GM23338 (cell line): ENCODE measurements at regions not wholly inside any gene's neighbourhood (a gene's known extent, or its start where the extent isn't known, plus 50 kb on each side); places are given as distances from the start of the nearest gene placed in this dataset.

ENCODE experiments used
- ATAC-seq: fragments of 200-7000 bp; cut with Tn5 transposase; 3 replicates; pipeline ENCODE4 v1.9.1; 2020
- DNase-seq: peaks from one replicate; pipeline ENCODE4 v3.0.0-alpha.2; 2015; ENCODE audit warnings: low spot score
- H2AFZ ChIP-seq: fragments of 200-600 bp; sonication (generic); 2 replicates; pipeline ENCODE4 v1.8.0; 2016; ENCODE audit warnings: antibody characterized with exemption, mild to moderate bottlenecking, moderate library complexity
- H3F3A ChIP-seq: fragments of 200-600 bp; sonication (generic); replicated peaks from 2 replicates; pipeline ENCODE4 v1.8.0; 2017; ENCODE audit warnings: antibody characterized with exemption, mixed run types, low read depth
- H3K27ac ChIP-seq: fragments of 200-600 bp; sonication (generic); 2 replicates; pipeline ENCODE4 v1.6.1; 2016; ENCODE audit warnings: low read depth
- H3K27me3 ChIP-seq: fragments of 200-600 bp; sonication (generic); 2 replicates; pipeline ENCODE4 v1.8.0; 2016; ENCODE audit warnings: mild to moderate bottlenecking, mixed run types, moderate library complexity; ENCODE audit not compliant: insufficient read depth
- H3K36me3 ChIP-seq: fragments of 200-600 bp; sonication (generic); 2 replicates; pipeline ENCODE4 v1.8.0; 2016; ENCODE audit warnings: mild to moderate bottlenecking; ENCODE audit not compliant: insufficient read depth
- H3K4me1 ChIP-seq: fragments of 200-600 bp; sonication (generic); 2 replicates; pipeline ENCODE4 v1.8.0; 2016; ENCODE audit warnings: mild to moderate bottlenecking, moderate library complexity; ENCODE audit not compliant: insufficient read depth
- H3K4me2 ChIP-seq: fragments of 200-600 bp; sonication (generic); 2 replicates; pipeline ENCODE4 v1.7.1; 2017; ENCODE audit warnings: mixed run types
- H3K4me3 ChIP-seq: fragments of 200-600 bp; sonication (generic); 2 replicates; pipeline ENCODE4 v1.6.1; 2016; ENCODE audit warnings: mixed run types
- H3K79me2 ChIP-seq: fragments of 200-600 bp; sonication (generic); replicated peaks from 2 replicates; pipeline ENCODE4 v1.8.0; 2017; ENCODE audit warnings: mild to moderate bottlenecking; ENCODE audit not compliant: insufficient read depth
- H3K9me2 ChIP-seq: fragments of 200-600 bp; sonication (generic); 2 replicates; pipeline ENCODE4 v1.8.0; 2017; ENCODE audit not compliant: insufficient read depth
- H4K20me1 ChIP-seq: fragments of 200-600 bp; sonication (generic); replicated peaks from 2 replicates; pipeline ENCODE4 v1.8.0; 2017; ENCODE audit warnings: mild to moderate bottlenecking; ENCODE audit not compliant: insufficient read depth
- H3K27ac Mint-ChIP-seq: 2 replicates; pipeline ENCODE4 v1.8.0; 2020; ENCODE audit warnings: inconsistent platforms, mild to moderate bottlenecking, moderate library complexity, mixed read lengths
- H3K27me3 Mint-ChIP-seq: 3 replicates; pipeline ENCODE4 v1.8.0; 2022; ENCODE audit warnings: low read depth, mild to moderate bottlenecking, moderate library complexity, mixed read lengths, inconsistent platforms; ENCODE audit not compliant: insufficient read depth, poor library complexity
- H3K36me3 Mint-ChIP-seq: 3 replicates; pipeline ENCODE4 v1.8.0; 2021; ENCODE audit warnings: low read depth, mild to moderate bottlenecking, inconsistent platforms, moderate library complexity, mixed read lengths
- H3K4me1 Mint-ChIP-seq: 3 replicates; pipeline ENCODE4 v1.8.0; 2020; ENCODE audit warnings: mild to moderate bottlenecking, inconsistent platforms, mixed read lengths
- H3K4me3 Mint-ChIP-seq: 3 replicates; pipeline ENCODE4 v1.8.0; 2021; ENCODE audit warnings: moderate library complexity, mild to moderate bottlenecking, inconsistent platforms, mixed read lengths
- H3K9me3 Mint-ChIP-seq: 3 replicates; pipeline ENCODE4 v1.8.0; 2020; ENCODE audit warnings: moderate library complexity, mild to moderate bottlenecking, inconsistent platforms, mixed read lengths
- CREB1 ChIP-seq: fragments of 250-450 bp; sonication (Bioruptor Pico); IDR thresholded peaks from 2 replicates; pipeline ENCODE4 v1.5.0; 2020; ENCODE audit warnings: low read depth, mild to moderate bottlenecking, moderate library complexity
- CTCF ChIP-seq, 2 experiments: fragments of 200-600 bp in 1 of 2; sonication (generic) in 1 of 2; conservative IDR thresholded peaks; 2 replicates each; pipeline versions ENCODE4 v1.5.1 to v1.6.1; 2016 to 2017; ENCODE audit warnings: antibody characterized with exemption in 2 of 2, low read depth in 2 of 2, mild to moderate bottlenecking in 2 of 2, moderate library complexity in 1 of 2
- ETS1 ChIP-seq: IDR thresholded peaks from 2 replicates; pipeline ENCODE4 v1.6.1; 2016; ENCODE audit warnings: antibody characterized with exemption
- EZH2 ChIP-seq: fragments of 200-600 bp; sonication (generic); IDR thresholded peaks from one replicate; pipeline ENCODE4 v1.8.0; 2017; ENCODE audit warnings: antibody characterized with exemption, mild to moderate bottlenecking, low read depth; ENCODE audit not compliant: unreplicated experiment
- EZH2phosphoT487 ChIP-seq: fragments of 200-600 bp; sonication (generic); IDR thresholded peaks from one replicate; pipeline ENCODE4 v1.8.1; 2018; ENCODE audit warnings: antibody characterized with exemption; ENCODE audit not compliant: unreplicated experiment
- JUNB ChIP-seq: IDR thresholded peaks from one replicate; pipeline ENCODE4 v1.6.1; 2016; ENCODE audit warnings: antibody characterized with exemption; ENCODE audit not compliant: unreplicated experiment
- NANOG ChIP-seq: IDR thresholded peaks from 2 replicates; pipeline ENCODE4 v1.6.1; 2016; ENCODE audit warnings: antibody characterized with exemption, borderline replicate concordance
- POLR2AphosphoS5 ChIP-seq: IDR thresholded peaks from 2 replicates; pipeline ENCODE4 v1.6.1; 2016; ENCODE audit warnings: antibody characterized with exemption, low read depth
- STAT1 ChIP-seq: IDR thresholded peaks from one replicate; pipeline ENCODE4 v1.6.1; 2016; ENCODE audit warnings: antibody characterized with exemption; ENCODE audit not compliant: unreplicated experiment
- ZNF114 ChIP-seq: fragments of 250-450 bp; sonication (Bioruptor Pico); IDR thresholded peaks from 2 replicates; pipeline ENCODE4 v1.5.0; 2020; ENCODE audit warnings: mild to moderate bottlenecking, moderate library complexity
- ZNF331 ChIP-seq: fragments of 250-450 bp; sonication (Bioruptor Pico); IDR thresholded peaks from 2 replicates; pipeline ENCODE4 v1.5.0; 2020; ENCODE audit warnings: low read depth, mild to moderate bottlenecking, moderate library complexity
- ZNF462 ChIP-seq: fragments of 250-450 bp; sonication (Bioruptor Pico); IDR thresholded peaks from 2 replicates; pipeline ENCODE4 v1.5.0; 2020; ENCODE audit warnings: mild to moderate bottlenecking, moderate library complexity
- TF ChIP-seq, protein P1 (sequence below): IDR thresholded peaks from one replicate; pipeline ENCODE4 v1.6.1; 2018; ENCODE audit warnings: antibody characterized with exemption; ENCODE audit not compliant: unreplicated experiment

DNA sequence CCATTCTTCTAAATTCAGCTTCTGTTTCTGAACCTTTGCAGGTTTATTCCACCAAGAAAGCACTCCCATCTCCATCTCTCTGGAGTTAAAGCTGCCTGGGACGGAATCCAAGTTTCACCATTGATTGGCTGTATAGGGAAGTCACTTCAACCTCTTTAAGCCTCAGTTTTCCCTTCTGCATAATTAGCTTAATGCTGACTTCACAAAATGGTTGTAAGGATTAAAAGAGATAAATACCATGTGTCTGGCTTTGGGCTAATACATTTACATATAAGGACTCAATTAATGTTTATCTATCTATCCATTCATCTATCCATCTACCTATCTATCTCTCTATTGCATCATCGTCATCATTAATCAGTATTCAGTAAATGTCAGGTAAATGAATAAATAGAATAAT lies 629.6 kb upstream of the MGMT start:
- Histone ChIP-seq H3K9me2 (0 out of 2 replicates have a peak, but pooled peaks cover 10% of the 10 kb centered on the region), H3K4me3 (no peak overlapping the region), H4K20me1 (no peaks in the 10 kb centered on the region), H3K27me3 (no peaks in the 10 kb centered on the region), H3K36me3 (no peaks in the 10 kb centered on the region), H3K79me2 (no peaks in the 10 kb centered on the region), H3K4me1 (no peaks in the 10 kb centered on the region), H3K27ac (no peak overlapping the region), H3F3A (no peaks in the 10 kb centered on the region), H3K4me2 (no peak overlapping the region), H2AFZ (no peak overlapping the region)
- H3K4me1 Mint-ChIP-seq = no peaks in the 10 kb centered on the region
- no peaks in the 10 kb centered on the region for H3K9me3 Mint-ChIP-seq
- H3K27ac Mint-ChIP-seq = no peak overlapping the region
- DNase-seq (no peak), ATAC-seq (no peak)
- H3K36me3 Mint-ChIP-seq = no peaks in the 10 kb centered on the region
- no peak overlapping the region for H3K4me3 Mint-ChIP-seq
- no peaks in the 10 kb centered on the region for H3K27me3 Mint-ChIP-seq
- TF ChIP-seq, protein P1, sequence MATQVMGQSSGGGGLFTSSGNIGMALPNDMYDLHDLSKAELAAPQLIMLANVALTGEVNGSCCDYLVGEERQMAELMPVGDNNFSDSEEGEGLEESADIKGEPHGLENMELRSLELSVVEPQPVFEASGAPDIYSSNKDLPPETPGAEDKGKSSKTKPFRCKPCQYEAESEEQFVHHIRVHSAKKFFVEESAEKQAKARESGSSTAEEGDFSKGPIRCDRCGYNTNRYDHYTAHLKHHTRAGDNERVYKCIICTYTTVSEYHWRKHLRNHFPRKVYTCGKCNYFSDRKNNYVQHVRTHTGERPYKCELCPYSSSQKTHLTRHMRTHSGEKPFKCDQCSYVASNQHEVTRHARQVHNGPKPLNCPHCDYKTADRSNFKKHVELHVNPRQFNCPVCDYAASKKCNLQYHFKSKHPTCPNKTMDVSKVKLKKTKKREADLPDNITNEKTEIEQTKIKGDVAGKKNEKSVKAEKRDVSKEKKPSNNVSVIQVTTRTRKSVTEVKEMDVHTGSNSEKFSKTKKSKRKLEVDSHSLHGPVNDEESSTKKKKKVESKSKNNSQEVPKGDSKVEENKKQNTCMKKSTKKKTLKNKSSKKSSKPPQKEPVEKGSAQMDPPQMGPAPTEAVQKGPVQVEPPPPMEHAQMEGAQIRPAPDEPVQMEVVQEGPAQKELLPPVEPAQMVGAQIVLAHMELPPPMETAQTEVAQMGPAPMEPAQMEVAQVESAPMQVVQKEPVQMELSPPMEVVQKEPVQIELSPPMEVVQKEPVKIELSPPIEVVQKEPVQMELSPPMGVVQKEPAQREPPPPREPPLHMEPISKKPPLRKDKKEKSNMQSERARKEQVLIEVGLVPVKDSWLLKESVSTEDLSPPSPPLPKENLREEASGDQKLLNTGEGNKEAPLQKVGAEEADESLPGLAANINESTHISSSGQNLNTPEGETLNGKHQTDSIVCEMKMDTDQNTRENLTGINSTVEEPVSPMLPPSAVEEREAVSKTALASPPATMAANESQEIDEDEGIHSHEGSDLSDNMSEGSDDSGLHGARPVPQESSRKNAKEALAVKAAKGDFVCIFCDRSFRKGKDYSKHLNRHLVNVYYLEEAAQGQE = no peak
- no peak for TF ChIP-seq ZNF331 (CRISPR knock-in tag)
- no peak for TF ChIP-seq NANOG
- no peak for TF ChIP-seq STAT1
- no peak for TF ChIP-seq ZNF114 (CRISPR knock-in tag)
- TF ChIP-seq POLR2AphosphoS5 = no peak
- no peak for TF ChIP-seq CREB1 (CRISPR knock-in tag)
- TF ChIP-seq EZH2phosphoT487 = no peak
- no peak for TF ChIP-seq ETS1
- no peak for TF ChIP-seq JUNB
- TF ChIP-seq EZH2 = no peak
- TF ChIP-seq ZNF462 (CRISPR knock-in tag) = no peak
- TF ChIP-seq CTCF (conservative IDR thresholded peaks at IDR 0.05; ENCODE audit: low read depth in 2 of 2) = no peak
